ENCODE measurements at regions not wholly inside any gene's neighbourhood (a gene's known extent, or its start where the extent isn't known, plus 50 kb on each side); places are given as distances from the start of the nearest gene placed in this dataset.
"Not testable (repeated sequence)": the region's sequence is repeated elsewhere in the genome, so short reads cannot be mapped to it uniquely, and the experiment has no call there.

GRCh38 chr18:14392604-14393003 is 150.8 kb downstream of the POTEC start:
- H3K4me3 ChIP-seq (ENCODE audit: control insufficient read depth in 1 of 7, extremely low read depth in 1 of 7, insufficient read depth in 4 of 7, low read depth in 2 of 7, low read length in 6 of 7); DNase-seq; H3K9me3 ChIP-seq (ENCODE audit: control extremely low read depth in 1 of 5, control insufficient read depth in 4 of 5, insufficient read depth in 2 of 5, low read depth in 1 of 5, low read length in 4 of 5); CTCF ChIA-PET; H3K36me3 ChIP-seq (ENCODE audit: control insufficient read depth in 4 of 4, insufficient read depth in 4 of 4, low read length in 3 of 4); POLR2A ChIA-PET; H3K4me1 ChIP-seq (ENCODE audit: control extremely low read depth in 1 of 4, control insufficient read depth in 4 of 4, insufficient read depth in 4 of 4, low read length in 3 of 4); H3K27me3 ChIP-seq (replicated peaks in 2 of 5; ENCODE audit: control insufficient read depth in 4 of 5, insufficient read depth in 5 of 5, low read length in 4 of 5); H3K27ac ChIP-seq (ENCODE audit: insufficient read depth in 1 of 2, low read depth in 1 of 2, low read length in 2 of 2, poor library complexity in 1 of 2, severe bottlenecking in 2 of 2): not testable (repeated sequence)
- WGBS (ENCODE audit: insufficient coverage): 95% methylated on average over 15 of the region's 24 CpGs

GRCh38 chr18:14384961-14385360 is 158.4 kb downstream of the POTEC start:
- CTCF ChIA-PET: not testable (repeated sequence)

GRCh38 chr18:14382666-14383065 is 160.7 kb downstream of the POTEC start:
- H3K4me3 ChIP-seq (ENCODE audit: control insufficient read depth in 1 of 7, extremely low read depth in 1 of 7, insufficient read depth in 4 of 7, low read depth in 2 of 7, low read length in 6 of 7); DNase-seq; H3K36me3 ChIP-seq (ENCODE audit: control insufficient read depth in 4 of 4, insufficient read depth in 4 of 4, low read length in 3 of 4); POLR2A ChIA-PET; H3K4me1 ChIP-seq (ENCODE audit: control extremely low read depth in 1 of 4, control insufficient read depth in 4 of 4, insufficient read depth in 4 of 4, low read length in 3 of 4); H3K9me3 ChIP-seq (ENCODE audit: control extremely low read depth in 1 of 5, control insufficient read depth in 4 of 5, insufficient read depth in 2 of 5, low read depth in 1 of 5, low read length in 4 of 5); CTCF ChIA-PET; H3K27ac ChIP-seq (ENCODE audit: insufficient read depth in 1 of 2, low read depth in 1 of 2, low read length in 2 of 2, poor library complexity in 1 of 2, severe bottlenecking in 2 of 2); H3K27me3 ChIP-seq (replicated peaks in 2 of 5; ENCODE audit: control insufficient read depth in 4 of 5, insufficient read depth in 5 of 5, low read length in 4 of 5): not testable (repeated sequence)
- WGBS (ENCODE audit: insufficient coverage): 84% methylated on average over 5 of the region's 25 CpGs

More at GRCh38 chr18:14384961-14385360, 158.4 kb downstream of the POTEC start:
- POLR2A ChIA-PET; H3K27me3 ChIP-seq (replicated peaks in 2 of 5; ENCODE audit: control insufficient read depth in 4 of 5, insufficient read depth in 5 of 5, low read length in 4 of 5); H3K27ac ChIP-seq (ENCODE audit: insufficient read depth in 1 of 2, low read depth in 1 of 2, low read length in 2 of 2, poor library complexity in 1 of 2, severe bottlenecking in 2 of 2); H3K4me3 ChIP-seq (ENCODE audit: control insufficient read depth in 1 of 7, extremely low read depth in 1 of 7, insufficient read depth in 4 of 7, low read depth in 2 of 7, low read length in 6 of 7); H3K9me3 ChIP-seq (ENCODE audit: control extremely low read depth in 1 of 5, control insufficient read depth in 4 of 5, insufficient read depth in 2 of 5, low read depth in 1 of 5, low read length in 4 of 5); H3K4me1 ChIP-seq (ENCODE audit: control extremely low read depth in 1 of 4, control insufficient read depth in 4 of 4, insufficient read depth in 4 of 4, low read length in 3 of 4); H3K36me3 ChIP-seq (ENCODE audit: control insufficient read depth in 4 of 4, insufficient read depth in 4 of 4, low read length in 3 of 4); DNase-seq: not testable (repeated sequence)
- WGBS (ENCODE audit: insufficient coverage): 100% methylated on average over 1 of the region's 1 CpG

- H3K27me3 ChIP-seq (replicated peaks in 2 of 5; ENCODE audit: control insufficient read depth in 4 of 5, insufficient read depth in 5 of 5, low read length in 4 of 5); H3K4me1 ChIP-seq (ENCODE audit: control extremely low read depth in 1 of 4, control insufficient read depth in 4 of 4, insufficient read depth in 4 of 4, low read length in 3 of 4); H3K4me3 ChIP-seq (ENCODE audit: control insufficient read depth in 1 of 7, extremely low read depth in 1 of 7, insufficient read depth in 4 of 7, low read depth in 2 of 7, low read length in 6 of 7); H3K9me3 ChIP-seq (ENCODE audit: control extremely low read depth in 1 of 5, control insufficient read depth in 4 of 5, insufficient read depth in 2 of 5, low read depth in 1 of 5, low read length in 4 of 5); H3K36me3 ChIP-seq (ENCODE audit: control insufficient read depth in 4 of 4, insufficient read depth in 4 of 4, low read length in 3 of 4); POLR2A ChIA-PET; H3K27ac ChIP-seq (ENCODE audit: insufficient read depth in 1 of 2, low read depth in 1 of 2, low read length in 2 of 2, poor library complexity in 1 of 2, severe bottlenecking in 2 of 2); DNase-seq; CTCF ChIA-PET: not testable (repeated sequence)
- no CpG with 5 or more reads among the region's 2 CpGs for WGBS (ENCODE audit: insufficient coverage)
Measured at GRCh38 chr18:14379489-14379888, 163.9 kb downstream of the POTEC start.

- H3K4me1 ChIP-seq (ENCODE audit: control extremely low read depth in 1 of 4, control insufficient read depth in 4 of 4, insufficient read depth in 4 of 4, low read length in 3 of 4); H3K9me3 ChIP-seq (ENCODE audit: control extremely low read depth in 1 of 5, control insufficient read depth in 4 of 5, insufficient read depth in 2 of 5, low read depth in 1 of 5, low read length in 4 of 5); CTCF ChIA-PET; H3K27me3 ChIP-seq (replicated peaks in 2 of 5; ENCODE audit: control insufficient read depth in 4 of 5, insufficient read depth in 5 of 5, low read length in 4 of 5); H3K27ac ChIP-seq (ENCODE audit: insufficient read depth in 1 of 2, low read depth in 1 of 2, low read length in 2 of 2, poor library complexity in 1 of 2, severe bottlenecking in 2 of 2); POLR2A ChIA-PET; H3K36me3 ChIP-seq (ENCODE audit: control insufficient read depth in 4 of 4, insufficient read depth in 4 of 4, low read length in 3 of 4); DNase-seq; H3K4me3 ChIP-seq (ENCODE audit: control insufficient read depth in 1 of 7, extremely low read depth in 1 of 7, insufficient read depth in 4 of 7, low read depth in 2 of 7, low read length in 6 of 7): not testable (repeated sequence)
- 100% methylated on average over 1 of the region's 24 CpGs for WGBS (ENCODE audit: insufficient coverage)
Measured at GRCh38 chr18:14378376-14378775, 165.0 kb downstream of the POTEC start.

GRCh38 chr18:14361346-14361745 is 182.1 kb downstream of the POTEC start:
- CTCF ChIA-PET; POLR2A ChIA-PET; H3K27ac ChIP-seq (ENCODE audit: insufficient read depth in 1 of 2, low read depth in 1 of 2, low read length in 2 of 2, poor library complexity in 1 of 2, severe bottlenecking in 2 of 2); H3K9me3 ChIP-seq (ENCODE audit: control extremely low read depth in 1 of 5, control insufficient read depth in 4 of 5, insufficient read depth in 2 of 5, low read depth in 1 of 5, low read length in 4 of 5); H3K36me3 ChIP-seq (ENCODE audit: control insufficient read depth in 4 of 4, insufficient read depth in 4 of 4, low read length in 3 of 4); H3K4me3 ChIP-seq (ENCODE audit: control insufficient read depth in 1 of 7, extremely low read depth in 1 of 7, insufficient read depth in 4 of 7, low read depth in 2 of 7, low read length in 6 of 7); H3K27me3 ChIP-seq (replicated peaks in 2 of 5; ENCODE audit: control insufficient read depth in 4 of 5, insufficient read depth in 5 of 5, low read length in 4 of 5); H3K4me1 ChIP-seq (ENCODE audit: control extremely low read depth in 1 of 4, control insufficient read depth in 4 of 4, insufficient read depth in 4 of 4, low read length in 3 of 4); DNase-seq: not testable (repeated sequence)
- 97% methylated on average over 15 of the region's 18 CpGs for WGBS (ENCODE audit: insufficient coverage)

- POLR2A ChIA-PET; H3K27ac ChIP-seq (ENCODE audit: insufficient read depth in 1 of 2, low read depth in 1 of 2, low read length in 2 of 2, poor library complexity in 1 of 2, severe bottlenecking in 2 of 2); H3K4me1 ChIP-seq (ENCODE audit: control extremely low read depth in 1 of 4, control insufficient read depth in 4 of 4, insufficient read depth in 4 of 4, low read length in 3 of 4); H3K36me3 ChIP-seq (ENCODE audit: control insufficient read depth in 4 of 4, insufficient read depth in 4 of 4, low read length in 3 of 4); DNase-seq; H3K27me3 ChIP-seq (replicated peaks in 2 of 5; ENCODE audit: control insufficient read depth in 4 of 5, insufficient read depth in 5 of 5, low read length in 4 of 5); CTCF ChIA-PET; H3K4me3 ChIP-seq (ENCODE audit: control insufficient read depth in 1 of 7, extremely low read depth in 1 of 7, insufficient read depth in 4 of 7, low read depth in 2 of 7, low read length in 6 of 7); H3K9me3 ChIP-seq (ENCODE audit: control extremely low read depth in 1 of 5, control insufficient read depth in 4 of 5, insufficient read depth in 2 of 5, low read depth in 1 of 5, low read length in 4 of 5): not testable (repeated sequence)
- WGBS (ENCODE audit: insufficient coverage): 89% methylated on average over 4 of the region's 22 CpGs
Measured at GRCh38 chr18:14357553-14358297, 185.7 kb downstream of the POTEC start.
